Stimulated activated memory B cell treated with anti-CD40 and anti-IgM and Interleukin-4, amounts not matched to agents 10 μg/mL and 1 μg/mL and 100 μg/mL, for 72 hours (primary cell): ENCODE measurements at regions not wholly inside any gene's neighbourhood (a gene's known extent, or its start where the extent isn't known, plus 50 kb on each side); places are given as distances from the start of the nearest gene placed in this dataset.

ENCODE experiments used
- ATAC-seq: fragments of 150-1000 bp; cut with Tn5 transposase; 2 replicates; pipeline ENCODE4 v1.10.0; 2021
- H3K27ac Mint-ChIP-seq: one replicate; pipeline ENCODE4 v1.8.0; 2022; ENCODE audit warnings: mild to moderate bottlenecking, mixed read lengths
- H3K27me3 Mint-ChIP-seq: one replicate; pipeline ENCODE4 v1.8.0; 2022; ENCODE audit warnings: mixed read lengths
- H3K36me3 Mint-ChIP-seq: one replicate; pipeline ENCODE4 v1.8.0; 2022; ENCODE audit warnings: mixed read lengths
- H3K4me1 Mint-ChIP-seq: one replicate; pipeline ENCODE4 v1.8.0; 2022; ENCODE audit warnings: mixed read lengths
- H3K4me3 Mint-ChIP-seq: one replicate; pipeline ENCODE4 v1.8.0; 2022; ENCODE audit warnings: mild to moderate bottlenecking, moderate library complexity, mixed read lengths
- H3K9me3 Mint-ChIP-seq: one replicate; pipeline ENCODE4 v1.8.0; 2022; ENCODE audit warnings: mixed read lengths

- Mint-ChIP-seq H3K27me3 (no peaks in the 10 kb centered on the region), H3K36me3 (no peaks in the 10 kb centered on the region), H3K27ac (no peak overlapping the region), H3K4me1 (peaks cover 19% of the 10 kb centered on the region), H3K9me3 (no peaks in the 10 kb centered on the region), H3K4me3 (no peak overlapping the region)
- no peak for ATAC-seq
Measured at GRCh38 chr10:78304091-78305045, 270.7 kb downstream of the RPS24 start.

GRCh38 chr10:78305311-78305710 lies 271.6 kb downstream of the RPS24 start:
- Mint-ChIP-seq H3K9me3 (no peaks in the 10 kb centered on the region), H3K27ac (no peak overlapping the region), H3K4me3 (no peak overlapping the region), H3K4me1 (peaks cover 10% of the 10 kb centered on the region), H3K36me3 (no peaks in the 10 kb centered on the region), H3K27me3 (no peaks in the 10 kb centered on the region)
- no peak for ATAC-seq

- H3K36me3 Mint-ChIP-seq, result no peaks in the 10 kb centered on the region
- H3K9me3 Mint-ChIP-seq, result no peaks in the 10 kb centered on the region
- no peak for ATAC-seq
- H3K4me1 Mint-ChIP-seq, result peaks cover 10% of the 10 kb centered on the region
- no peaks in the 10 kb centered on the region for H3K27me3 Mint-ChIP-seq
- H3K4me3 Mint-ChIP-seq, result no peak overlapping the region
- H3K27ac Mint-ChIP-seq, result no peak overlapping the region
Measured at GRCh38 chr10:78306358-78306757, 272.7 kb downstream of the RPS24 start.

- Mint-ChIP-seq H3K36me3 (no peaks in the 10 kb centered on the region), H3K27me3 (no peaks in the 10 kb centered on the region), H3K4me3 (no peak overlapping the region), H3K4me1 (peaks cover 3% of the 10 kb centered on the region), H3K9me3 (no peaks in the 10 kb centered on the region), H3K27ac (no peak overlapping the region)
- no peak for ATAC-seq
Measured at GRCh38 chr10:78307576-78307975, 273.9 kb downstream of the RPS24 start.

- Mint-ChIP-seq H3K9me3 (no peaks in the 10 kb centered on the region), H3K27me3 (no peaks in the 10 kb centered on the region), H3K4me1 (no peaks in the 10 kb centered on the region), H3K36me3 (no peaks in the 10 kb centered on the region), H3K27ac (no peak overlapping the region), H3K4me3 (no peak overlapping the region)
- no peak for ATAC-seq
Measured at GRCh38 chr10:78309536-78310237, 276.0 kb downstream of the RPS24 start.

GRCh38 chr10:78310481-78311080 lies 276.9 kb downstream of the RPS24 start:
- Mint-ChIP-seq H3K36me3 (no peaks in the 10 kb centered on the region), H3K4me1 (no peaks in the 10 kb centered on the region), H3K9me3 (no peaks in the 10 kb centered on the region), H3K27ac (no peak overlapping the region), H3K27me3 (no peaks in the 10 kb centered on the region), H3K4me3 (no peak overlapping the region)
- ATAC-seq, result no peak

GRCh38 chr10:78312197-78313047 lies 278.8 kb downstream of the RPS24 start:
- H3K9me3 Mint-ChIP-seq, result no peaks in the 10 kb centered on the region
- ATAC-seq, result no peak
- H3K36me3 Mint-ChIP-seq, result no peaks in the 10 kb centered on the region
- H3K4me3 Mint-ChIP-seq, result no peak overlapping the region
- no peaks in the 10 kb centered on the region for H3K27me3 Mint-ChIP-seq
- no peaks in the 10 kb centered on the region for H3K4me1 Mint-ChIP-seq
- H3K27ac Mint-ChIP-seq, result no peak overlapping the region

- Mint-ChIP-seq H3K27me3 (no peaks in the 10 kb centered on the region), H3K4me1 (no peaks in the 10 kb centered on the region), H3K36me3 (no peaks in the 10 kb centered on the region), H3K4me3 (no peak overlapping the region), H3K9me3 (no peaks in the 10 kb centered on the region), H3K27ac (no peak overlapping the region)
- ATAC-seq, result no peak
Measured at GRCh38 chr10:78313048-78313381, 279.4 kb downstream of the RPS24 start.

- H3K36me3 Mint-ChIP-seq, result no peaks in the 10 kb centered on the region
- H3K9me3 Mint-ChIP-seq, result no peaks in the 10 kb centered on the region
- H3K27ac Mint-ChIP-seq, result no peak overlapping the region
- H3K4me3 Mint-ChIP-seq, result no peak overlapping the region
- no peaks in the 10 kb centered on the region for H3K4me1 Mint-ChIP-seq
- no peaks in the 10 kb centered on the region for H3K27me3 Mint-ChIP-seq
- ATAC-seq, result no peak
Measured at GRCh38 chr10:78313636-78314035, 280.0 kb downstream of the RPS24 start.

GRCh38 chr10:78314651-78315050 lies 281.0 kb downstream of the RPS24 start:
- no peak for ATAC-seq
- no peak overlapping the region for H3K4me3 Mint-ChIP-seq
- no peaks in the 10 kb centered on the region for H3K9me3 Mint-ChIP-seq
- no peak overlapping the region for H3K27ac Mint-ChIP-seq
- H3K27me3 Mint-ChIP-seq, result no peaks in the 10 kb centered on the region
- no peaks in the 10 kb centered on the region for H3K36me3 Mint-ChIP-seq
- no peaks in the 10 kb centered on the region for H3K4me1 Mint-ChIP-seq

GRCh38 chr10:78316451-78316931 lies 282.8 kb downstream of the RPS24 start:
- ATAC-seq, result no peak
- no peak overlapping the region for H3K4me3 Mint-ChIP-seq
- H3K9me3 Mint-ChIP-seq, result no peaks in the 10 kb centered on the region
- no peaks in the 10 kb centered on the region for H3K4me1 Mint-ChIP-seq
- no peaks in the 10 kb centered on the region for H3K36me3 Mint-ChIP-seq
- H3K27me3 Mint-ChIP-seq, result no peaks in the 10 kb centered on the region
- H3K27ac Mint-ChIP-seq, result no peak overlapping the region

- ATAC-seq, result no peak
- no peaks in the 10 kb centered on the region for H3K36me3 Mint-ChIP-seq
- H3K27ac Mint-ChIP-seq, result no peak overlapping the region
Measured at GRCh38 chr10:78318305-78318704, 284.6 kb downstream of the RPS24 start.

GRCh38 chr10:78319371-78319770 lies 285.7 kb downstream of the RPS24 start:
- Mint-ChIP-seq H3K4me1 (no peaks in the 10 kb centered on the region), H3K4me3 (no peak overlapping the region), H3K27ac (no peak overlapping the region), H3K9me3 (peaks cover 2% of the 10 kb centered on the region), H3K27me3 (no peaks in the 10 kb centered on the region), H3K36me3 (no peaks in the 10 kb centered on the region)
- no peak for ATAC-seq

More at GRCh38 chr10:78318305-78318704, 284.6 kb downstream of the RPS24 start:
- H3K27me3 Mint-ChIP-seq, result no peaks in the 10 kb centered on the region
- H3K9me3 Mint-ChIP-seq, result no peaks in the 10 kb centered on the region
- H3K4me1 Mint-ChIP-seq, result no peaks in the 10 kb centered on the region
- no peak overlapping the region for H3K4me3 Mint-ChIP-seq

GRCh38 chr10:78319841-78320240 lies 286.2 kb downstream of the RPS24 start:
- no peak overlapping the region for H3K4me3 Mint-ChIP-seq
- H3K27ac Mint-ChIP-seq, result no peak overlapping the region
- peaks cover 2% of the 10 kb centered on the region for H3K9me3 Mint-ChIP-seq
- no peaks in the 10 kb centered on the region for H3K36me3 Mint-ChIP-seq
- no peak for ATAC-seq
- H3K4me1 Mint-ChIP-seq, result no peaks in the 10 kb centered on the region
- H3K27me3 Mint-ChIP-seq, result no peaks in the 10 kb centered on the region

- ATAC-seq, result no peak
- H3K4me1 Mint-ChIP-seq, result no peaks in the 10 kb centered on the region
Measured at GRCh38 chr10:78320506-78320905, 286.8 kb downstream of the RPS24 start.

More at GRCh38 chr10:78320506-78320905, 286.8 kb downstream of the RPS24 start:
- Mint-ChIP-seq H3K9me3 (peaks cover 6% of the 10 kb centered on the region), H3K36me3 (no peaks in the 10 kb centered on the region), H3K27me3 (no peaks in the 10 kb centered on the region), H3K4me3 (no peak overlapping the region), H3K27ac (no peak overlapping the region)
